Stomach smooth muscle (tissue), 2 donors: ENCODE measurements at regions not wholly inside any gene's neighbourhood (a gene's known extent, or its start where the extent isn't known, plus 50 kb on each side); places are given as distances from the start of the nearest gene placed in this dataset.
A peak's percentile ranks its signal among the peaks of the same experiment; 100 is the strongest.

Source experiments
- H3K27ac ChIP-seq: one replicate; pipeline ENCODE4 v1.7.0; 2013; ENCODE audit warnings: mild to moderate bottlenecking, low read length, inconsistent platforms
- H3K27me3 ChIP-seq, 2 donors: one replicate each; pipeline ENCODE4 v1.7.0; 2013; ENCODE audit warnings: low read length in 2 of 2; ENCODE audit not compliant: insufficient read depth in 2 of 2, control insufficient read depth in 1 of 2
- H3K36me3 ChIP-seq, 2 donors: one replicate each; pipeline ENCODE4 v1.7.0; 2013; ENCODE audit warnings: low read length in 2 of 2; ENCODE audit not compliant: control insufficient read depth in 2 of 2, insufficient read depth in 2 of 2
- H3K4me1 ChIP-seq: one replicate; pipeline ENCODE4 v1.7.0; 2013; ENCODE audit warnings: low read length; ENCODE audit not compliant: control insufficient read depth, insufficient read depth
- H3K4me3 ChIP-seq, 2 donors: one replicate each; pipeline ENCODE4 v1.7.0; 2013; ENCODE audit warnings: low read length in 2 of 2
- H3K9ac ChIP-seq, 2 donors: one replicate each; pipeline ENCODE4 v1.7.0; 2013; ENCODE audit warnings: low read length in 2 of 2, mild to moderate bottlenecking in 1 of 2
- H3K9me3 ChIP-seq, 2 donors: one replicate each; pipeline ENCODE4 v1.7.0; 2013; ENCODE audit warnings: low read length in 2 of 2; ENCODE audit not compliant: control insufficient read depth in 2 of 2
- donor health status: healthy.
- donor health status: Pancreatic carcinoma.

DNA sequence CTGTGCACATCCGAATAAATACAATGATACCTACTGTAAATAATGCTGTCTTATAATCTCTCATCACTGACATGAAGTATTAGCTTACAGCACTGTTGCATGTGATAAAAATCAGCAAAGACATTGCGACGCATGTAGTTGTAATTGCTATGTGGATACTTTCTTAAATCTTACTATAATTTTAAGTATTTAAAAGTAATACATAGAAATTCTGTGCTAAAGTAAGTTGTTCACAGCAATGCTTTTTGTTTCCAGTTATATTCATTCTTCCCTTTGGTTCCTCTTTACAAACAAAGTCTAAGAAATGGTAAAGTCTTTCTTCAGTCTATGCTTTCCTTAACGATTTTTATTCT, 113.7 kb upstream of the DGKB start:
- no peak overlapping the region for H3K27ac ChIP-seq
- no peaks in the 10 kb centered on the region for H3K9me3 ChIP-seq
- no peak overlapping the region for H3K9ac ChIP-seq
- no peaks in the 10 kb centered on the region for H3K27me3 ChIP-seq
- peaks cover 6% of the 10 kb centered on the region for H3K4me1 ChIP-seq
- no peak overlapping the region for H3K4me3 ChIP-seq
- no peaks in the 10 kb centered on the region for H3K36me3 ChIP-seq

DNA sequence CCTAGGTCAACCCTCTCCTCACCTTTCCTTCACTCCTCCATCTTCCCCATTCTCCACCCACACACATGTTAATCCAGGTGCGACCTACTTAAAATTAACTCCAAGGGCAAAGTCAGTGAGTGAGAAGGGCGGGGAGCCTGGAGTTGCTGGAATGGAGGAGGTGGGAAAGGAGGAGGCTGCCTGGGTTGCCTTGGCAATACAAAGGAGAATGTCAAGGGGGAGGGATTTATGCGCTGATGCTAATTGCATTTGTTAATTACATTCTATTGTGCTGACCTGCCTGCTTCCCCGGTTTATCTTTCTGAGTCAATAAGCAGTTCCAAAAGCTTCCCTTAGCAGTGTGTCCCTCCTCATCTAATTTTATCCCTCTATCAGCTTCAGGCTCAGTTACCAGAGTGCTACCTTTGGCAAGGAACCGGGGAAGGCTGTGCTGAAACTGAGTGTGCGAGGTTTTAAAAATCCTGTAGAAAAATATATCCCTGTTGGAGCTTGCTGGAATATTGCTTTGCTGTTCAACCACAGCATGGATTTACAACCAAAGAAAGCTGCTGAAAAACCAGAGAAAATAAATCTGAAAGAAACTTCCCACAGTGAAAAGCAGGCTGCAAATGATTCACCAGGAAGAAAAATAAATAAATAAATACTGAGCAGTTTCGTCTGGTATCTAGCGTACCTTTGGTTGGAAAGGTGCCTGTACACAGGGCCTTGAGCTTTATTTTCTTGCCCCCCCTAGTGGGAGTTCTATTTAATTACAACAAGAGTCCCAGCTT, 113.2 kb upstream of the DGKB start:
- Histone ChIP-seq H3K27ac (no peak overlapping the region), H3K9ac (no peak overlapping the region), H3K4me3 (peak overlapping the region; percentile 9 to 44), H3K9me3 (no peaks in the 10 kb centered on the region), H3K36me3 (no peaks in the 10 kb centered on the region), H3K4me1 (peaks cover 6% of the 10 kb centered on the region), H3K27me3 (no peaks in the 10 kb centered on the region)

DNA sequence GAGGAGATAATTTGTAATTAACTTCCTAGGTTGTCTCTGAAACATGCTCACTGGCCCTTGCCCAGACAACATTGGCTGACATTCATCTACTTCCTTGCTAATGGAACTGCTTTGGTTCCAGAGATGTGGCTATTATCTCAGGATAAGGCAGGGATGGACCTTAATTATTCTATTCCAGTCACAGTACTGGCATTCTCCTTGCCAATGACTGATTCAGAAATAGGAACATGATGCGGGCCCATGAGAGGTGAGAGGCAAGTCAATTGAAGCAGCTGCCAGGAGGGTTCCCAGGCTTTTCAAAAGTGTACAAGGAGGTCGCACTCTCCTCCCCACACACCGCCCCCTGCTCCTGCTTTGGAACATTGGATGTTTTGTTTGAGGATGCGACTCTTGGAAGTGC, 109.6 kb upstream of the DGKB start:
- no peak overlapping the region for H3K4me3 ChIP-seq
- H3K4me1 ChIP-seq = peaks cover 6% of the 10 kb centered on the region
- H3K27me3 ChIP-seq = no peaks in the 10 kb centered on the region
- no peak overlapping the region for H3K27ac ChIP-seq
- H3K9me3 ChIP-seq = no peaks in the 10 kb centered on the region
- no peak overlapping the region for H3K9ac ChIP-seq
- H3K36me3 ChIP-seq = no peaks in the 10 kb centered on the region

DNA sequence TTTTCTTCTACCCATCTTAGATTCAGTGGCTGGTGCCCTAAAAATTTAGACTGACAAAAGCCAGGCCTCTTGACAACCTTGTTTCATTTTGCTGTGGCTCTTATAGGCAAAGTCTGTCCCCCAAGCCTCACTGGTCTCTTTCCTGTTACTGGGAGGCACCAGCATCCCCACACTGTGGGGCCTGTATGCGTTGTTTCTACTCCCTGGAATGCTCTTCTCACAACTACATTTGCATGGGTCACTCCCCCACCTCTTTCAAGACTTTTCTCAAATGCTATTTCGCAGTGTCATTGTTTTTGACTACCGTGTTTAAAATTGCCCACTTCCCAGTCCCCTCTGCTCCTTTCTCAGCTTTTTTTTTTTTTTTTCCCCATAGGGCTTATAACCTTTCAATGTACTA, 108.7 kb upstream of the DGKB start:
- H3K4me1 ChIP-seq = peaks cover 6% of the 10 kb centered on the region
- H3K27ac ChIP-seq = no peak overlapping the region
- no peak overlapping the region for H3K4me3 ChIP-seq
- no peaks in the 10 kb centered on the region for H3K27me3 ChIP-seq
- H3K9ac ChIP-seq = no peak overlapping the region
- H3K9me3 ChIP-seq = no peaks in the 10 kb centered on the region
- no peaks in the 10 kb centered on the region for H3K36me3 ChIP-seq

- Histone ChIP-seq H3K9ac (no peak overlapping the region), H3K36me3 (no peaks in the 10 kb centered on the region), H3K9me3 (no peaks in the 10 kb centered on the region), H3K27ac (no peak overlapping the region), H3K27me3 (no peaks in the 10 kb centered on the region), H3K4me1 (no peaks in the 10 kb centered on the region), H3K4me3 (no peak overlapping the region)
Measured at GRCh38 chr7:15007507-15007906, 105.0 kb upstream of the DGKB start.

GRCh38 chr7:15005672-15006071, 103.1 kb upstream of the DGKB start:
- H3K27me3 ChIP-seq = no peaks in the 10 kb centered on the region
- H3K4me1 ChIP-seq = no peaks in the 10 kb centered on the region
- H3K9me3 ChIP-seq = no peaks in the 10 kb centered on the region
- no peak overlapping the region for H3K27ac ChIP-seq
- no peak overlapping the region for H3K4me3 ChIP-seq
- H3K36me3 ChIP-seq = no peaks in the 10 kb centered on the region
- no peak overlapping the region for H3K9ac ChIP-seq

DNA sequence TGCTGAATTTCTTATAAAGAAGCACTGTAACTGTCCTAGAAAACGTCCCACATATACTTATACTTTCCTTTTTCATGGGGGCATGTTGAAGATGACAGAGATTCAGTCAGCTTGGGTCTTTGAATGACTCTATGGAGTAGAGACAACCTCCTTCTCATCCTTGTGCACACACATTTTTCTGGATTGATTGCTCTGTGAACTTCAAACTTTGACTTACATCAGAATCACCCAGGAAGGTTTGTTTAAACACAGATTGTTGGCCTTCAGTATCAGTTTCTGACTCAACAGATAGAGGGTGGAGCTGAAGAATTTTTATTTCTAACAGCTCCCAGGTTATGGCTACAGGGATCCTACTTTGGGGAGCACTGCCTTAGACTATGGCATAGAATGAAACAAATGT, 97.6 kb upstream of the DGKB start:
- Histone ChIP-seq H3K36me3 (no peaks in the 10 kb centered on the region), H3K27ac (no peak overlapping the region), H3K27me3 (no peaks in the 10 kb centered on the region), H3K9ac (no peak overlapping the region), H3K4me1 (no peaks in the 10 kb centered on the region), H3K9me3 (no peaks in the 10 kb centered on the region), H3K4me3 (no peak overlapping the region)

DNA sequence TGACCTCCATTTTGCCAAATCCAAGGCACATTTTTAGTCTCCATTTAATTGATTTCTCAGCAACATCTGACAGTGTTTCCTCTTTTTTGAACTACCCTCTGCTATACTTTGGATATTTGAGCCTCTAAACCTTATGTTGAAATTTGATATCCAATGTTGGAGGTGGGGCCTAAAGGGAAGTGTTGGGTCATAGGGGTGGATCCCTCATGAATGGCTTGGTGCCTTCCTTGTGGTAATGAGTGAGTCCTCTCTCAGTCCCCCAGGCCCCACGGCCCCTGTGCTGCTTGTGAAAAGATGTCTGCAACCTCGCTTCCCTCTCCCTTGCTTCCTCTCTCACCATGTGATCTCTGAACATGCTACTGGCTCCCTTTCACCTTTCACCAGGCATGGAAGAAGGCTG, 96.8 kb upstream of the DGKB start:
- Histone ChIP-seq H3K27me3 (no peaks in the 10 kb centered on the region), H3K9me3 (no peaks in the 10 kb centered on the region), H3K36me3 (no peaks in the 10 kb centered on the region), H3K27ac (no peak overlapping the region), H3K9ac (no peak overlapping the region), H3K4me3 (no peak overlapping the region), H3K4me1 (no peaks in the 10 kb centered on the region)

DNA sequence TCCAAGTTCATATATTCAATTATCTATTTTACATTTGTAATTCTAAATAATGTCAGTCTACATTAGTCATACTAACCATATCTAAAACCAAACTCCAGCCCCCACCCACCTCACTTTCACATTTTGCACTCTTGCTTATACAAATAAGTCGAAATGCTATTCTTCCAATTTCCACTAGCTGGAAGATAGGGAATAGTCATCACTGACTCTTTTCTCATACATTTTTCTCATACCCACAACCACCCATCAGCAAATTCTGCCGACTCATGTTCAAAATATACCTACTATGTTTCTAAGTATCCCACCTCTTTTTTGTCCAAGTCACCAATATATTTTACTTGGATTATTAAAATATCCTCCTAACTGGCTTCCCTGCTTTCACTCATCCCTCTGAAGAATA, 93.2 kb upstream of the DGKB start:
- no peak overlapping the region for H3K4me3 ChIP-seq
- no peaks in the 10 kb centered on the region for H3K36me3 ChIP-seq
- H3K4me1 ChIP-seq = no peaks in the 10 kb centered on the region
- H3K9me3 ChIP-seq = no peaks in the 10 kb centered on the region
- H3K27ac ChIP-seq = no peak overlapping the region
- no peak overlapping the region for H3K9ac ChIP-seq
- no peaks in the 10 kb centered on the region for H3K27me3 ChIP-seq

DNA sequence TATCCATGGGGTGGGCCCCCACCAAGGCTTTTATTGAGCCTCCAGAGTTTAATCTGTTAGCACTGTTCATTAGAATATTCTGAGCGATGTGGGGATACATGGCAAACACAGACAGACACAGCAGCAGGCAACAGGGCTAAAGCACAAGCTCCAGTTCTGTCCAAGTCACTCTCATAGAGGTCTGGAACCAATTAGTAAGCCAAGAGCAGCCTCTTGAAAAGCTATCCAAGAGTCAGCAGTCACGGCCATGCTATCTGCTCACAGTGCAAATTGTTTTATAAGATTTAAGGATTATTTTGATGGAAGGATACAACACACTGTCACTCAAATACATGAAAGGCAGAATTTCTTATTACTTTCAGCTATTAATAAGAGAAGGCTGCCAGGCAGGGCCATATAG, 86.4 kb upstream of the DGKB start:
- H3K36me3 ChIP-seq = no peaks in the 10 kb centered on the region
- no peak overlapping the region for H3K9ac ChIP-seq
- no peak overlapping the region for H3K27ac ChIP-seq
- no peaks in the 10 kb centered on the region for H3K27me3 ChIP-seq
- H3K9me3 ChIP-seq = no peaks in the 10 kb centered on the region
- no peak overlapping the region for H3K4me3 ChIP-seq
- H3K4me1 ChIP-seq = no peaks in the 10 kb centered on the region

GRCh38 chr7:14978687-14979086, 76.1 kb upstream of the DGKB start:
- no peaks in the 10 kb centered on the region for H3K36me3 ChIP-seq
- no peak overlapping the region for H3K9ac ChIP-seq
- no peaks in the 10 kb centered on the region for H3K27me3 ChIP-seq
- no peak overlapping the region for H3K27ac ChIP-seq
- H3K4me1 ChIP-seq = no peaks in the 10 kb centered on the region
- H3K4me3 ChIP-seq = no peak overlapping the region
- no peaks in the 10 kb centered on the region for H3K9me3 ChIP-seq
